ENCODE measurements at regions not wholly inside any gene's neighbourhood (a gene's known extent, or its start where the extent isn't known, plus 50 kb on each side); places are given as distances from the start of the nearest gene placed in this dataset.

GRCh38 chr13:53694814-53695532 lies 666.4 kb downstream of the OLFM4 start:
- DNase-seq (ENCODE audit: low spot score) = no peak

- DNase-seq (ENCODE audit: low spot score) = no peak
Measured at GRCh38 chr13:53703371-53704080, 674.9 kb downstream of the OLFM4 start.

- no peak for DNase-seq (ENCODE audit: low spot score)
Measured at GRCh38 chr13:53719281-53719680, 690.7 kb downstream of the OLFM4 start.

GRCh38 chr13:53732664-53733063 lies 704.1 kb downstream of the OLFM4 start:
- no peak for DNase-seq (ENCODE audit: low spot score)

DNA sequence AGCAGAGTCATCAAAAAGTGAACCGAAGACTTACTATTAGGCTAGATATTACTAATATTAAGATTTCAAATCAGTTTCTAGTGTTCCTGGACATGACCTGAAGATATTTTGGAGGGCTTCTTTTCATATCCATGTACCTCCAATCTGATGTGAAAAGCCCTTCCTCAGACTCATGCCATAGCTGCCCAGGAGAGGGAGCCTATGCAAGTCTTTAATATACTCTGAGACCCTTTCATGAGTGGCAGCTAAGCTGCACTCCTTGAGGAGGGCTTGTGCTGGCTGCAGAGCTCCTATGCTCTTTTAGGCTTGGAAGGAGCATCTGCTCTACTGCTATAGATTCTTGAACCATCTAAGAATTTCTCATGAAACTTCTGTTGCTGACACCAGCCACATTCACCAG lies 715.3 kb downstream of the OLFM4 start:
- DNase-seq (ENCODE audit: low spot score) = no peak

GRCh38 chr13:53747825-53748224 lies 719.2 kb downstream of the OLFM4 start:
- no peak for DNase-seq (ENCODE audit: low spot score)

GRCh38 chr13:53749306-53749705 lies 720.7 kb downstream of the OLFM4 start:
- no peak for DNase-seq (ENCODE audit: low spot score)

GRCh38 chr13:53759016-53759415 lies 730.4 kb downstream of the OLFM4 start:
- DNase-seq (ENCODE audit: low spot score) = no peak

DNA sequence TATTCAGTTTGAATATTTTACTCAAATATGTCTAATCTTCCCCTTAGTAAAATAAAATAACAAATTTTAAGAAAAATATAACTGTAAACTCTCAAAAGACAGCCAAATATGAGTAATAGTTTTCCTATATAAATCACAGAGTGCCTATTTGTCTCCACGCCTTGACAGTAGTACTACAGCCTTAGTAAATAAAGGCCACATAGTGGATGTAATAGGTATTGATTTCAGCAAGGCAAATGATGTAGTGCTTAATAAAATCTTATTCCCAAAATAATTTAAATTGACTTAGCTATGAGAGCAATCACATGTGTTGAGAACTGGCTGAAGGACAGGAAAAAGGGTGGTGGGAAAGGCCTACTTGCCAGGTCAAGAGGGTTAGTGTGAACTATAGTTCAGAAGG lies 747.2 kb downstream of the OLFM4 start:
- DNase-seq (ENCODE audit: low spot score) = no peak

- DNase-seq (ENCODE audit: low spot score) = no peak
Measured at GRCh38 chr13:53778937-53779336, 750.3 kb downstream of the OLFM4 start.

GRCh38 chr13:53781941-53782340 lies 753.3 kb downstream of the OLFM4 start:
- no peak for DNase-seq (ENCODE audit: low spot score)

DNA sequence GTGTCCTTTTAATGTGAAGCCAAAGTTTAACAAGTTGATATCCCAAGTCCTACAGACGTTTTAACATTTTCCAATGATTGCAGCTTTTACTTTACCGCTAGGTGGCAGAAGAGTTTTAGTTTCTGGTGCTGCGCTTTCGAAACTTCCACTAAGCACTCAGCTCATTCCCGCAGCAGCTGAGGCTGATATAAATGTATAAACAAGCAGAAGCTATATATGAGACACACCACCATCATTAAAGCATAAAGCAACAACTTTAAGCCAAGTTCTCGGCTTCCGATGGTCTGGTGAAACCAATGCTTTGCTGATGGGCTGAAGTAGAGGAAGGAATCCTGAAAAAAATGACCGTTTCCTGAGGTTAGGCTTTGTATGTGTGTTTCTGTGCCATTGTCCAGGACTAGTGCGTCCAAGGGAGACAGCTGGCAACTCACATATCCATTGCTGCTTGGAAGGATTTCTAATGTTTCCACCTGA lies 753.9 kb downstream of the OLFM4 start:
- peak; percentile 44 for DNase-seq (ENCODE audit: low spot score)

DNA sequence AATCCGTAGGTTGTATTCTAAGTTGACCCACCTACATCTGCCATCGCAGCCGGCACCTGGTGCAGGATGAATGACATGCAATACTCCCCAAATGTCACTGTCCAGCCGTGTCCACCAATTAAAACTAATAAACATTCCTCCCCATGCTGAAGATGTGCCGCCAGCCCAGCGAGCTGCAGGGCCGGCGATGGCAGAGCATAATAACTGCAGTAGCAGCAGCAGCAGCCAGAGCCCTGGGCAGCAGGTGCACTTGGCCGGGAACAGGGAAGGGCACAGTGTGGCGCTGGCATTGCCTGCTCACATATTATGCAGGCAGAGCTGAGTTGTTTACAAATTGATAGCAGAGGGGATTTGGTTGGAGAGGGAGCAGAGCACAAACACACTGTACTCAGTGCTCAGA lies 754.9 kb downstream of the OLFM4 start:
- DNase-seq (ENCODE audit: low spot score) = no peak

GRCh38 chr13:53788286-53788685 lies 759.7 kb downstream of the OLFM4 start:
- DNase-seq (ENCODE audit: low spot score) = no peak

GRCh38 chr13:53800011-53800410 lies 771.4 kb downstream of the OLFM4 start:
- DNase-seq (ENCODE audit: low spot score) = no peak

GRCh38 chr13:53807251-53807834 lies 778.7 kb downstream of the OLFM4 start:
- no peak for DNase-seq (ENCODE audit: low spot score)

GRCh38 chr13:53821632-53822031 lies 793.0 kb downstream of the OLFM4 start:
- DNase-seq (ENCODE audit: low spot score) = no peak

GRCh38 chr13:53822136-53822535 lies 793.5 kb downstream of the OLFM4 start:
- no peak for DNase-seq (ENCODE audit: low spot score)

DNA sequence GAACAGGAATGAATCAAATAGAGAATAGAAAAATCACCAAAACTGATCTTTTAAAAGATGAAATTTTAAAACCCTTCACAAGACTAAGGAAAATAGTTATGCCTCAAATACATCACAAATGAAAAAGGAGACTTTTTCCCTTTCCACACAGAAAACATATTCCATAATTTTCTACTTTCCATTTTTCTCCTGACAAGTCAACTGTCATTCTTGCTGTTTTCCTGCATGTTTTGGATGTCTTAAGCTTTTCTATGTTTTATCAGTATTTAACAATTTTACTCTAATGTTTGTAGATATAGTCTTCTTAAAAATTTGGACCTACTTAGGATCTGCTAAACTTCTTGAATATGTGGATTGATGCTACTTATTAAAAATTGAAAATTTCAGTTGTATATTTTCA lies 810.8 kb downstream of the OLFM4 start:
- DNase-seq (ENCODE audit: low spot score) = no peak

DNA sequence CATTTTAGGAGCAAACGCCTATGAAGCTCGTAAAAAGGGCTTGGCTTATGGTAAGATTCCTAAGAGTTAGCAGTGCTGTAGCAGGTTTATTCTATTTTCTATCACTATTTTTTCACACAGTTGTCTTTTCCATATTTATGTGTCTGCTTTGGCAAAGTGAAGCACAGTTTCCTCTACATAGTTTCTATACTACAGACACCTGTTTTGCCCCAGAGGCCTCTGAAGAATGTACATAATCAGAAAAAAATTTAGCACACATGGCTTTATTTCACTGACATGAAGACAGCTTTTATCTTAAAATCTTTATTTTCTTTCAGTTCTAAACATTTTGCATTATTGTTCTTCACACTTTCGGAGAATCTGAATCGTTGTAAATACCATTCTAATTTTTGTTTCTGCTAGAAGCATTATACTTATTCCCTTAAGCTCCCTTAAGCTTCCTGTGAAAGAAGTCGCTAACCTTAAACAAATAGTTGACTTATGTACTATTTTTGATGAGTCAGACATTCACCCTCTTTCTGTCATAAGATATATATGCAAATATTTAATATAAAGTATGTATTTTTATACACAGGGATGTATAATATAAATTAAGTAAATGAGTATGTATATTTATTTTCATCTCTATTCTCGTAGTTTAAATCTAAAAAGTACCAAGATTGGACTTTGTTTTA lies 816.0 kb downstream of the OLFM4 start:
- no peak for DNase-seq (ENCODE audit: low spot score)

DNA sequence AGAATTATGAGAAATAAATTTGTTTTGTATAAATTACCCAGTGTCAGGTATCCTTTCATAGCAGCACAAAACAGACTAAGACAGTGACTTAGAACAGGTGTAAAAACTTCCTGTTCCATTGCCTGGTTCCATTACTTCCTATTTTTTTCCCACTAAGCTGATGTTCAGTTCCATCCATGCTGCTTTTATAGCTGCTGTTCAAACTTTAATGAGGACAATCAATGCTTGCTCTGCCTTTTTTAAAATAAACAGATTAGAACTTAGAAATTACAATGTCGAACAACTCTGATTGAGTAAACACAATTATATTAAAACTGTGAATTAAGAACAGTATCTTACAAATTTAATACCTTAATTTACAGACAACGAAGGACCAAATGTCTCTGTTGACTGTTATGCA lies 818.9 kb downstream of the OLFM4 start:
- DNase-seq (ENCODE audit: low spot score) = no peak

GRCh38 chr13:53848366-53848961 lies 819.9 kb downstream of the OLFM4 start:
- no peak for DNase-seq (ENCODE audit: low spot score)
